ENCODE measurements at regions not wholly inside any gene's neighbourhood (a gene's known extent, or its start where the extent isn't known, plus 50 kb on each side); places are given as distances from the start of the nearest gene placed in this dataset.

DNA sequence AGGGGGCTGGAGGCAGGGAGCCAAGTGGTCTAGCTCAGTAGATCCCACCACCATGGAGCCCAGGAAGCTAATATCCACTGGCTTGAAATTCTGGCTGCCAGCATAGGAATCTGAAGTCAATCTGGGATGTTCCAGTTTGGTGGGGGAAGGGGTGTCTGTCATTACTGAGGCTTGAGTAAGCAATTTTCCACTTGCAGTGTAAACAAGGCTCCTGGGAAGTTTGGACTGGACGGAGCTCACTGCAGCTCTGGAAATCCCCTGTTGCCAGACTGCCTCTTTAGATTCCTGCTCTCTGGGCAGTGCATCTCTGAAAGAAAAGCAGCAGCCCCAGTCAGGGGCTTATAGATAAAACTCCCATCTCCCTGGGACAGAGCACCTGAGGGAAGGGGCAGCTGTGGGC lies 349.2 kb upstream of the KLHL1 start:
- no peak for DNase-seq (ENCODE audit: low spot score in 2 of 2)
- H3K27ac ChIP-seq: no peak overlapping the region
- H3K9me3 ChIP-seq: no peaks in the 10 kb centered on the region
- no peaks in the 10 kb centered on the region for H3K36me3 ChIP-seq
- H3K27me3 ChIP-seq: no peaks in the 10 kb centered on the region
- H3K4me3 ChIP-seq: no peak overlapping the region
- no peaks in the 10 kb centered on the region for H3K4me1 ChIP-seq
- TF ChIP-seq POLR2A (IDR thresholded peaks at IDR 0.05) (no peak), EP300 (IDR thresholded peaks at IDR 0.05) (no peak)
- TF ChIP-seq, protein P1, sequence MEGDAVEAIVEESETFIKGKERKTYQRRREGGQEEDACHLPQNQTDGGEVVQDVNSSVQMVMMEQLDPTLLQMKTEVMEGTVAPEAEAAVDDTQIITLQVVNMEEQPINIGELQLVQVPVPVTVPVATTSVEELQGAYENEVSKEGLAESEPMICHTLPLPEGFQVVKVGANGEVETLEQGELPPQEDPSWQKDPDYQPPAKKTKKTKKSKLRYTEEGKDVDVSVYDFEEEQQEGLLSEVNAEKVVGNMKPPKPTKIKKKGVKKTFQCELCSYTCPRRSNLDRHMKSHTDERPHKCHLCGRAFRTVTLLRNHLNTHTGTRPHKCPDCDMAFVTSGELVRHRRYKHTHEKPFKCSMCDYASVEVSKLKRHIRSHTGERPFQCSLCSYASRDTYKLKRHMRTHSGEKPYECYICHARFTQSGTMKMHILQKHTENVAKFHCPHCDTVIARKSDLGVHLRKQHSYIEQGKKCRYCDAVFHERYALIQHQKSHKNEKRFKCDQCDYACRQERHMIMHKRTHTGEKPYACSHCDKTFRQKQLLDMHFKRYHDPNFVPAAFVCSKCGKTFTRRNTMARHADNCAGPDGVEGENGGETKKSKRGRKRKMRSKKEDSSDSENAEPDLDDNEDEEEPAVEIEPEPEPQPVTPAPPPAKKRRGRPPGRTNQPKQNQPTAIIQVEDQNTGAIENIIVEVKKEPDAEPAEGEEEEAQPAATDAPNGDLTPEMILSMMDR (IDR thresholded peaks at IDR 0.05): no peak
- 17 to 78% methylated on average over 1 of the region's 1 CpG for WGBS, 2 donors

DNA sequence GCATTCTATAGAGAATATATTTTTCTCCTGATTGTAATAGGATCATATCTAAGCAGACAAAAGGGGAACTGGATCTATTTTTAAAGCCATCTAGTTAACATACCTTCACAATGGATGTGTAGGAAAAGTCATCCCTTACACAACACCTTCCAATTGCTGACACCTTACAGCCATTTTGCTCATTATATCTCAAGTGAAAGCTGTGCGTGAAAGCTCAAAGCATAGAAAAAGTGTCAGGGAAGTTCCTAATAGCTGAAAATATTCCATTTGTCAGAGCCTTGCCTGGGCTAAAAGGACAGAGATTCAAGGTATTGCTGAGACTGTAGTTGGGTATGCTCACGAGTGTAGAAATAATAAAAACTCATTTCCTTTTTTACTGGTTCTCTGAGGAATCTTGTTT lies 340.6 kb upstream of the KLHL1 start:
- Histone ChIP-seq H3K9me3 (no peaks in the 10 kb centered on the region), H3K36me3 (no peaks in the 10 kb centered on the region), H3K4me3 (no peak overlapping the region), H3K27me3 (no peaks in the 10 kb centered on the region), H3K4me1 (no peaks in the 10 kb centered on the region), H3K27ac (no peak overlapping the region)
- no peak for TF ChIP-seq EP300 (IDR thresholded peaks at IDR 0.05)
- no peak for TF ChIP-seq POLR2A (IDR thresholded peaks at IDR 0.05)
- TF ChIP-seq, protein P1 (IDR thresholded peaks at IDR 0.05): no peak
- DNase-seq (ENCODE audit: low spot score in 2 of 2): no peak
- 73 to 76% methylated on average over 2 of the region's 2 CpGs for WGBS, 2 donors

DNA sequence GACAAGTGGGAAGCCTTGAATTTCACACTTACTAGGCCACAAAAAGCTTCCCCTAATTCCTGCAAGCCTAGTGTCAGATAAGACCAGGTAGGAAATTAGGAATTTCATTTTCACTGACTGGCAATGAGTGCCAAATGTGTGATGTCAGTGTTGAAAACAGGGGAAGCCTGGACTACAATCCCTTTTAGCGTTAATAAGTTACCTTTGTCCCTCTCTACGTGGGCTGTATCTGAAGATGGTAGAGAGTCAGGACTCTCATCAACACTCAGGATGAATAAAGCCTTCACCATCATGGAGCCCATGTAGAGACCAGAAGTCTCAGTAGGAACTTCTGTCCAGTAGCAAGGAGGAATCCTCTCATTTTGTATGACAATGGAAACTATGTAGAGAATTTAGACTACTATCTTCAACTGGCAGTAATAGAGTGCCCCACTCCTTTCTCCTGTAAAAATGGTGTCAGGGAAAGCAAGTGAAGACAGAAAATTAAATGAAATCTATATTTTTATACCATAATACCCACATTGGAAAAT lies 324.1 kb upstream of the KLHL1 start:
- no peak for DNase-seq (ENCODE audit: low spot score in 2 of 2)
- Histone ChIP-seq H3K4me1 (no peaks in the 10 kb centered on the region), H3K4me3 (no peak overlapping the region), H3K27ac (no peak overlapping the region), H3K36me3 (no peaks in the 10 kb centered on the region), H3K27me3 (no peaks in the 10 kb centered on the region), H3K9me3 (no peaks in the 10 kb centered on the region)
- TF ChIP-seq, protein P1 (IDR thresholded peaks at IDR 0.05): no peak
- no peak for TF ChIP-seq POLR2A (IDR thresholded peaks at IDR 0.05)
- no peak for TF ChIP-seq EP300 (IDR thresholded peaks at IDR 0.05)
- WGBS, 2 donors: 78 to 89% methylated on average over 2 of the region's 2 CpGs

DNA sequence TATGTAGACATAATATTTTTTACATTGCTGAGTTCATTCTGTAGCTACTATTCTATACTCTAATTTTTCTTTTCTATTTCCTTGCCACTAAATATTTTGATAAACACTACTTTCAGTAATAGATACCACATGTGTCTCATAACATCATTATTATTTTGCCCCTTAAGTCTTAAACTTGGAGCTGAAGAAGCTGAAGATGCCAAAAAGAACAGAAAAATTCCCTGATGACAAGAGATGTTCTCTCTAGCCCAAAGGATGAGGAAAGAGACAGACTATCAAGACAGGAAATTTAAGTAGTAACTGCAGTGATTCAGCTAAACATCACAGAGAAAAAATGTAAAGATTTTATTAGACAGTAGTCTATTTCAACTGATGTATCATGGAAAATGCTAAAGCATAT lies 322.0 kb upstream of the KLHL1 start:
- Histone ChIP-seq H3K4me3 (no peak overlapping the region), H3K27ac (no peak overlapping the region), H3K36me3 (no peaks in the 10 kb centered on the region), H3K9me3 (no peaks in the 10 kb centered on the region), H3K4me1 (no peaks in the 10 kb centered on the region), H3K27me3 (no peaks in the 10 kb centered on the region)
- TF ChIP-seq, protein P1 (IDR thresholded peaks at IDR 0.05): no peak
- no peak for TF ChIP-seq EP300 (IDR thresholded peaks at IDR 0.05)
- TF ChIP-seq POLR2A (IDR thresholded peaks at IDR 0.05): no peak
- DNase-seq (ENCODE audit: low spot score in 2 of 2): no peak

DNA sequence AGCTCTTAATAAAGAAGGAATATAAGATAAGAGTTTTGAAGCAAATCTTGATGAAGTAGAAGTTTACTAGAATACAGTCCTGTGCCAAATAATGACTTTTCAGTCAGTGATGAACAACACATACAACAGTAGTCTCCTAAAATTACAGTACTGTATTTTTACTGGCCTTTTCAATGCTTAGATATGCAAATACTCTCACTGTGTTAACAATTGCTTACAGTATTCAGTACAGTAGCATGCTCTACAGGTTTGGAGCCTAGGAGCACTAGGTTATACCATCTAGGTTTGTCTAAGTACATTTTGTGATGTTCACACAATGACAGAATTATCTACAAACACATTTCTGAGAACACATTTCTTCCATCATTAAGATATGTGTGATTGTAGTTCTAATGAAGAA lies 316.7 kb upstream of the KLHL1 start:
- H3K4me3 ChIP-seq: no peak overlapping the region
- H3K9me3 ChIP-seq: no peaks in the 10 kb centered on the region
- H3K4me1 ChIP-seq: no peaks in the 10 kb centered on the region
- no peaks in the 10 kb centered on the region for H3K36me3 ChIP-seq
- no peaks in the 10 kb centered on the region for H3K27me3 ChIP-seq
- no peak for DNase-seq (ENCODE audit: low spot score in 2 of 2)
- H3K27ac ChIP-seq: no peak overlapping the region
- TF ChIP-seq POLR2A (IDR thresholded peaks at IDR 0.05) (no peak), EP300 (IDR thresholded peaks at IDR 0.05) (no peak)
- TF ChIP-seq, protein P1 (IDR thresholded peaks at IDR 0.05): no peak

Measured in tibial nerve (tissue), 4 donors.